Type B pancreatic cell (in vitro differentiated cells): ENCODE measurements at regions not wholly inside any gene's neighbourhood (a gene's known extent, or its start where the extent isn't known, plus 50 kb on each side); places are given as distances from the start of the nearest gene placed in this dataset.

ENCODE experiments used
- DNase-seq: peaks from one replicate; pipeline ENCODE4 v3.0.0; 2021; ENCODE audit warnings: mixed read lengths; ENCODE audit not compliant: unreplicated experiment; ENCODE audit errors: extremely low spot score
- H3K27ac Mint-ChIP-seq: 2 replicates; pipeline ENCODE4 v1.8.0; 2021; ENCODE audit warnings: mild to moderate bottlenecking, mixed read lengths
- H3K27me3 Mint-ChIP-seq: 2 replicates; pipeline ENCODE4 v1.8.0; 2021; ENCODE audit warnings: mixed read lengths
- H3K36me3 Mint-ChIP-seq: 2 replicates; pipeline ENCODE4 v1.8.0; 2021; ENCODE audit warnings: mixed read lengths
- H3K4me1 Mint-ChIP-seq: one replicate; pipeline ENCODE4 v1.8.0; 2021; ENCODE audit warnings: mixed read lengths; ENCODE audit not compliant: unreplicated experiment
- H3K4me3 Mint-ChIP-seq: 2 replicates; pipeline ENCODE4 v1.8.0; 2021; ENCODE audit warnings: mild to moderate bottlenecking, mixed read lengths
- H3K9me3 Mint-ChIP-seq: 2 replicates; pipeline ENCODE4 v1.8.0; 2021; ENCODE audit warnings: mixed read lengths
- TF ChIP-seq, protein P1 (sequence below): fragments of 200-600 bp; sonication (generic); conservative IDR thresholded peaks from 2 replicates; pipeline ENCODE4 v1.5.0; 2021; ENCODE audit warnings: antibody characterized with exemption, mild to moderate bottlenecking

DNA sequence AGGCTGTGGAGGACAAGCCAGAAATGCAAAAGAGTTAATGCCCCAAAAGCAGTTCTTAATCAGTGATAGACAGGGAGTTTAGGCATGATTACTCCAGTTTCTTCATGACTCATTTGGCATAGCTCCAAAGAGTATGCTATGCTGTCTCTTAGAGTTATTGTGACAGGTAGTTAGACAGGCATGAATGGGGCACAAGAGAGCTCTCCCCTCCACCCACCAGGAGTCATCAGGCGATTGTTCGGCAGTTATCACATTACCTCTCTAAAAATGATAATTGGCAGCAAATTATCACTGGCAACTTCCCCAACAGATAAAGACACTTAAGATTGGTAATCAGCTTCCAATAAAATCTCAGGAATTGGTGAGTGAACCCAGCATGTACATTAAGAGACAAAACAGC lies 320.1 kb downstream of the DAD1 start:
- Mint-ChIP-seq H3K4me1 (peaks cover 28% of the 10 kb centered on the region), H3K27me3 (peaks cover 21% of the 10 kb centered on the region), H3K27ac (no peak overlapping the region), H3K4me3 (no peak overlapping the region), H3K9me3 (no peaks in the 10 kb centered on the region), H3K36me3 (no peaks in the 10 kb centered on the region)
- TF ChIP-seq, protein P1, sequence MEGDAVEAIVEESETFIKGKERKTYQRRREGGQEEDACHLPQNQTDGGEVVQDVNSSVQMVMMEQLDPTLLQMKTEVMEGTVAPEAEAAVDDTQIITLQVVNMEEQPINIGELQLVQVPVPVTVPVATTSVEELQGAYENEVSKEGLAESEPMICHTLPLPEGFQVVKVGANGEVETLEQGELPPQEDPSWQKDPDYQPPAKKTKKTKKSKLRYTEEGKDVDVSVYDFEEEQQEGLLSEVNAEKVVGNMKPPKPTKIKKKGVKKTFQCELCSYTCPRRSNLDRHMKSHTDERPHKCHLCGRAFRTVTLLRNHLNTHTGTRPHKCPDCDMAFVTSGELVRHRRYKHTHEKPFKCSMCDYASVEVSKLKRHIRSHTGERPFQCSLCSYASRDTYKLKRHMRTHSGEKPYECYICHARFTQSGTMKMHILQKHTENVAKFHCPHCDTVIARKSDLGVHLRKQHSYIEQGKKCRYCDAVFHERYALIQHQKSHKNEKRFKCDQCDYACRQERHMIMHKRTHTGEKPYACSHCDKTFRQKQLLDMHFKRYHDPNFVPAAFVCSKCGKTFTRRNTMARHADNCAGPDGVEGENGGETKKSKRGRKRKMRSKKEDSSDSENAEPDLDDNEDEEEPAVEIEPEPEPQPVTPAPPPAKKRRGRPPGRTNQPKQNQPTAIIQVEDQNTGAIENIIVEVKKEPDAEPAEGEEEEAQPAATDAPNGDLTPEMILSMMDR, result no peak
- no peak for DNase-seq

DNA sequence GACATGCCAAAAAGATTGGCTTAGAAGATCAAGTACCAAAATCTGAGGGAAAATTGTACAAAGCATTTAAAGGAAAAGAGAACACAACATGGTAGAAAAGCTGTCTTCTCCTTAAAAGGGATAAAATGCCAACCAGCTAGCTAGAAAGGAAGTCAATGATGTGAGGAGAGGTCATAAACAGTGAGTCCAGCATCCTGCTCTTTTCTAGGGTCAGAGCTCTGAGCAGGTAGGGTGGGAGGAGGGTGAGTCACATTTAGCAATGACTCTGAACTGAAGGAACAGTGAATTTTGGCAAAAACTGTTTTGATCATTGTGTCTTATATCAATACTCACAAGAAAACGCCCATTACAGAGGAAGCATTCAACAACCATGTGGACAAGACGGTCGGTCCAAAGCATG lies 322.3 kb downstream of the DAD1 start:
- no peak for DNase-seq
- peaks cover 21% of the 10 kb centered on the region for H3K4me1 Mint-ChIP-seq
- H3K36me3 Mint-ChIP-seq, result no peaks in the 10 kb centered on the region
- TF ChIP-seq, protein P1, result no peak
- H3K9me3 Mint-ChIP-seq, result no peaks in the 10 kb centered on the region
- peaks cover 21% of the 10 kb centered on the region for H3K27me3 Mint-ChIP-seq
- H3K27ac Mint-ChIP-seq, result no peak overlapping the region
- no peak overlapping the region for H3K4me3 Mint-ChIP-seq

DNA sequence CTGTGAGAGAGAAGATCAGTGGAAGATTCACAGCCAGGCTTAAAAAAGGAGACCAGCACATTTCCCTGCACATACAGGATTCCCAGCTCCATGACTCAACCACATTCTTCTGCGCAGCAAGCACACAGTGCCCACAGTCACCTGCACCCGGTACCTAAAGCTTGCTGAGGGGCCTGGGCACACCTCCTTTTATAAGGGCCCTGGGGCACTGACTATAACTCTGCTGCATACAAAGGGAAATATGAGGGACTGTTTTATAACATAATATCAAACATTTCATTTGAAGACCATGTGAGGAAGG lies 322.9 kb downstream of the DAD1 start:
- peak overlapping the region; percentile 20 for H3K27ac Mint-ChIP-seq
- H3K36me3 Mint-ChIP-seq, result no peaks in the 10 kb centered on the region
- no peak overlapping the region for H3K4me3 Mint-ChIP-seq
- DNase-seq, result no peak
- H3K27me3 Mint-ChIP-seq, result peaks cover 21% of the 10 kb centered on the region
- peaks cover 21% of the 10 kb centered on the region for H3K4me1 Mint-ChIP-seq
- TF ChIP-seq, protein P1, result no peak
- H3K9me3 Mint-ChIP-seq, result no peaks in the 10 kb centered on the region

DNA sequence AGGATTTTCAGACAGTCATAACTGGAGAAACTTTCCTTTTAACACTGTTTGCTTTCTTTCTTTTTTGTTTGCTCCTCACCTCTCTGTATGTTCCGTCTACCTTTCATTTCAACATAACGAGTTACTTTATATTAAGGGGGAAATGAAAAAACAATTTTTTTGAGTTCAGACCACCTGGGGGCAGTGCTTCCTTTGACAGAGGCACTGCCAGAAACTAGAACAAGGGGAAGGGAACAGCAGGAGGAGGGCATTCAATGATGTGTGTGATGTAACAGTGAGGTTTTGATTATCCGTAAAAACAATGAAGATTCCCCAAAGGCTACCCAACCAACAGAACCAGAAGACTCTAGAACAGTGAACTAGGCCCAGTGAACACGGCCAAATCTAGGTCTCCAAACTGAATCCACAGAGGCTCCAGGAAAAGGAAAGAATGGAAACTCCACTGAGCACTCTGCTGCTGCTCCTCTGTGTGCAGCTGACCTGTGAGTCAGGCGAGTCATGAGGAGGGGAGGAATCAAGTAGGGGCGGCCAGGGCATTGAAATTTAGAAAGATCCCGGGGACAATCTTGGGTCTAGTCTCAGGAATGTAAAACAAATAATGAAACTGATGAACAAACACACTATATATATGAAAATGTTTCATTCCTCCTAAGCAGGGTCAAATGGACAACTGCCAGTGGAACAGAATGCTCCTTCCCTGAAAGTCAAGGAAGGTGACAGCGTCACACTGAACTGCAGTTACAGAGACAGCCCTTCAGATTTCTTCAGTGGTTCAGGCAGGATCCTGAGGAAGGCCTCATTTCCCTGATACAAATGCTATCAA lies 323.5 kb downstream of the DAD1 start:
- DNase-seq, result no peak
- peaks cover 21% of the 10 kb centered on the region for H3K4me1 Mint-ChIP-seq
- H3K36me3 Mint-ChIP-seq, result no peaks in the 10 kb centered on the region

DNA sequence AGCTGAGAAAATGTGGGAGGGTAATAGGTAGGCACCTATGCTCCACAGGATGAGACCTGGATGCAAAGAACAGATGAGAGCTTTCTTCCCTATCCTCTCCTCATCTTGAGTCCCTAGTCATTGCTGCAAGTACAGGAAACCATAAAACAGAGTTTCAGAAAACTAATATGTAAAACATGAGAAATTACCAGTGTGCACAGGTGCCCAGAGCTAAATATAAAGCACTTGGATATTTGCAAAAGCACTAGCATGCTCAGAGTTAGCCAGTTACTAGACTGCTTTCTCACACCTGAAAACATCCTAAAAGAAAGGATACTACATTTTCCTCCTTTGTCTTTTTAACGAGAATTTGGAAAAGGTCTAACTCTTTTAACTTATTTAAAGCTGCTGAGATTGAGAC lies 324.3 kb downstream of the DAD1 start:
- Mint-ChIP-seq H3K27ac (no peak overlapping the region), H3K27me3 (peaks cover 21% of the 10 kb centered on the region), H3K4me3 (no peak overlapping the region), H3K9me3 (no peaks in the 10 kb centered on the region), H3K36me3 (no peaks in the 10 kb centered on the region), H3K4me1 (peaks cover 21% of the 10 kb centered on the region)
- TF ChIP-seq, protein P1, result no peak
- DNase-seq, result no peak

More for the DNA sequence above, 323.5 kb downstream of the DAD1 start:
- H3K27me3 Mint-ChIP-seq, result peaks cover 21% of the 10 kb centered on the region
- H3K4me3 Mint-ChIP-seq, result no peak overlapping the region
- TF ChIP-seq, protein P1, result peak; percentile 46
- peak overlapping the region; percentile 20 for H3K27ac Mint-ChIP-seq
- H3K9me3 Mint-ChIP-seq, result no peaks in the 10 kb centered on the region
